ENCODE measurements at regions not wholly inside any gene's neighbourhood (a gene's known extent, or its start where the extent isn't known, plus 50 kb on each side); places are given as distances from the start of the nearest gene placed in this dataset.

DNA sequence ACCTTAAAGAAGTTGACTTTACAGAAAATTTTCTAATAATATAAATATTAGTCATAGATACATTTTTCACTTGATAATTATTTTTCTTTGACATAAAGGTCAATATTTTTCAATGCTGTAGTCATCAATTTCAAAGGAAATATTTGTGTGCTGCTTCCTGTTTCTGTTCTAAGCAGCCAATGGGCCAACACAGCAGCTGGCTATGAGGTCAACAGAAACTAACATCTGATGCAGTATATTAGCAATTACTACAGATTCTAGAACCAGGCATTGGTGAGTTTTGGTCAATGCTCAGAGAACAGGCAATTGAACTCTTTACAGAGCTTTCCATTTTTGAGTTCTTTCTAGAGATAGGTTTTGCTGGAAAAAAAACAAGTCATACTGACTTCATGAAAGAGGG lies 669.6 kb upstream of the NRSN1 start:
- Histone ChIP-seq H3K27ac (no peak overlapping the region), H3K36me3 (no peaks in the 10 kb centered on the region), H3K27me3 (no peaks in the 10 kb centered on the region), H3K4me3 (no peak overlapping the region), H3K4me1 (no peaks in the 10 kb centered on the region), H3K9me3 (no peaks in the 10 kb centered on the region)
- ATAC-seq, result no peak
- DNase-seq, result no peak
- intact Hi-C loops (cut with DNase I), result no loop called here
- TF ChIP-seq, protein P1, sequence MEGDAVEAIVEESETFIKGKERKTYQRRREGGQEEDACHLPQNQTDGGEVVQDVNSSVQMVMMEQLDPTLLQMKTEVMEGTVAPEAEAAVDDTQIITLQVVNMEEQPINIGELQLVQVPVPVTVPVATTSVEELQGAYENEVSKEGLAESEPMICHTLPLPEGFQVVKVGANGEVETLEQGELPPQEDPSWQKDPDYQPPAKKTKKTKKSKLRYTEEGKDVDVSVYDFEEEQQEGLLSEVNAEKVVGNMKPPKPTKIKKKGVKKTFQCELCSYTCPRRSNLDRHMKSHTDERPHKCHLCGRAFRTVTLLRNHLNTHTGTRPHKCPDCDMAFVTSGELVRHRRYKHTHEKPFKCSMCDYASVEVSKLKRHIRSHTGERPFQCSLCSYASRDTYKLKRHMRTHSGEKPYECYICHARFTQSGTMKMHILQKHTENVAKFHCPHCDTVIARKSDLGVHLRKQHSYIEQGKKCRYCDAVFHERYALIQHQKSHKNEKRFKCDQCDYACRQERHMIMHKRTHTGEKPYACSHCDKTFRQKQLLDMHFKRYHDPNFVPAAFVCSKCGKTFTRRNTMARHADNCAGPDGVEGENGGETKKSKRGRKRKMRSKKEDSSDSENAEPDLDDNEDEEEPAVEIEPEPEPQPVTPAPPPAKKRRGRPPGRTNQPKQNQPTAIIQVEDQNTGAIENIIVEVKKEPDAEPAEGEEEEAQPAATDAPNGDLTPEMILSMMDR (IDR thresholded peaks at IDR 0.05), result no peak

DNA sequence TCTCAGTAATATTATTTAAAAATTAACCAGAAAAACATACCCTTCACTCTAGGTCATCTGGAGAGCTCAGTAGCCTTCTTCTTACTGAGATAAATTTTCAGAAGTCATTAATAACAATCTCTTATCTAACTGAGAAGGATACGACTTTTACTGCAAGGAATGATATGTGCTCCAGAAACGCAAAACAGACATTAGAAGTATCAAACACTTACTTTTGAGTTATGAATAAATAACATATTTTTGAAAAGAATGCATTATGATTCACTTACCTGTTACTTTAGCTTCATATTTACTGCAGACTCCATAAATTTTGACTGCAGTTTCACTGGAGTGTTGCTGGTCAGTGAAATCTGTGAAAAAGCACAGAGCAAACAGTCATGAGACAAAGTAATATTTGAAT lies 668.7 kb upstream of the NRSN1 start:
- ATAC-seq (no peak), DNase-seq (no peak)
- intact Hi-C loops (cut with DNase I), result no loop called here
- Histone ChIP-seq H3K27ac (no peak overlapping the region), H3K9me3 (no peaks in the 10 kb centered on the region), H3K4me3 (no peak overlapping the region), H3K27me3 (no peaks in the 10 kb centered on the region), H3K4me1 (no peaks in the 10 kb centered on the region), H3K36me3 (no peaks in the 10 kb centered on the region)
- TF ChIP-seq, protein P1 (IDR thresholded peaks at IDR 0.05), result no peak

DNA sequence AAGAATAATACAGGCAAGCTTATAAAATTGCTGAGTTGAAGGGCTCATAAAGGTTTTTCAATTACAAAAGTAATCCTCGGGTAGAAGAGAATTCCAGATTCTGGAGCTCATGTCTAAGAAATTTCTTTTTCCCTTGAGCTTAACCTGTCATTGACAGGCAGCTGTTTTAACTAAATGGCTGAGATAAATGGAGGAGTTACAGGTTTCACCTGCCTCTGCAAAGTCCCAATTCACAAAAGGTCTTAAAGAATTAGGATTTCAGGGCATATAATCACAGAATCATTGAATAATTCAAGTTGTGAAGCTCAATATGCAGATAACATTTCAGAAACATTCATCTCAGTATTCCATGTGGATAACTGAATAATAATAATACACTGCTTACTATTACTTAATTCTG lies 660.1 kb upstream of the NRSN1 start:
- Histone ChIP-seq H3K4me3 (no peak overlapping the region), H3K9me3 (no peaks in the 10 kb centered on the region), H3K27ac (no peak overlapping the region), H3K27me3 (no peaks in the 10 kb centered on the region), H3K4me1 (no peaks in the 10 kb centered on the region), H3K36me3 (no peaks in the 10 kb centered on the region)
- intact Hi-C loops (cut with DNase I), result no loop called here
- ATAC-seq (no peak), DNase-seq (no peak)
- TF ChIP-seq, protein P1 (IDR thresholded peaks at IDR 0.05), result no peak

DNA sequence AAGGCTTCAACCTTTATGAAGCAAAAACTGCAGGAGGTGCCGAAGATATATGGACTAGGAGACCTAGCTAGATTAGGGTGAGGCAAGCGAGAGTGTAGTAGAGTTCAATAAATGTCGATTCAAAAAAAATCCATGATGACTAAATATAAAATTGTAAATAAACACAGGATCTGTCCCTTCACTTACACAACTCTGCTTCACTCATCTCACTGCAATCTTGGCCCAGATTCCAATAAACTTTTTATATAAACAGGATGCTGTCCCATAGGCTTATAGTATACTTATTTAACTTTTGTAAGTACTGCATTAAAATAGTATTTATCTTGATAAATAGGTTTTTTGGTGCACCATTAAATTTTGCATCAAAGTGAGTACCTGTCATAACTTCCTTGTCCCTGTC lies 648.4 kb upstream of the NRSN1 start:
- Histone ChIP-seq H3K36me3 (no peaks in the 10 kb centered on the region), H3K9me3 (no peaks in the 10 kb centered on the region), H3K4me3 (no peak overlapping the region), H3K4me1 (no peaks in the 10 kb centered on the region), H3K27ac (no peak overlapping the region), H3K27me3 (no peaks in the 10 kb centered on the region)
- ATAC-seq (no peak), DNase-seq (no peak)
- intact Hi-C loops (cut with DNase I), result no loop called here
- TF ChIP-seq, protein P1 (IDR thresholded peaks at IDR 0.05), result no peak

DNA sequence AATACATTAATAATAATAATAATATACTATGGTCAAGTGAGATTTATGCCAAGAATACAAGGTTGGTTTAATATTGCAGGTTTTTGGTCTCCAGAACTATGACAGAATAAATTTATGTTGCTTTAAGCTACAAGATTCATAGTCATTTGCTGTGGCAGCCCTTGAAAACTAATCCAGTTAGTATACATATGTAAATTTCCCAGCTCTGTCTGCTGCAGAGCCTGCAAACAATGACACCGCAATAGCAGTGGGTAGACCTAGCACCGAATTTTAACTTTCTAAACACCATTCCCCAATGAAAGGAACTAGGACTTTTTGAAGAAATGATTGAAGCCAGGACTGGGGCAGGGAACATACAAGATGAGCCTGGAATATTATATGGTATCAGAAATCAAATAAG lies 647.7 kb upstream of the NRSN1 start:
- no peak for DNase-seq
- no peaks in the 10 kb centered on the region for H3K27me3 ChIP-seq
- no peak overlapping the region for H3K4me3 ChIP-seq
- ATAC-seq, result no peak
- no peak overlapping the region for H3K27ac ChIP-seq
- intact Hi-C loops (cut with DNase I), result no loop called here
- TF ChIP-seq, protein P1 (IDR thresholded peaks at IDR 0.05), result no peak
- no peaks in the 10 kb centered on the region for H3K4me1 ChIP-seq
- H3K9me3 ChIP-seq, result no peaks in the 10 kb centered on the region
- H3K36me3 ChIP-seq, result no peaks in the 10 kb centered on the region

DNA sequence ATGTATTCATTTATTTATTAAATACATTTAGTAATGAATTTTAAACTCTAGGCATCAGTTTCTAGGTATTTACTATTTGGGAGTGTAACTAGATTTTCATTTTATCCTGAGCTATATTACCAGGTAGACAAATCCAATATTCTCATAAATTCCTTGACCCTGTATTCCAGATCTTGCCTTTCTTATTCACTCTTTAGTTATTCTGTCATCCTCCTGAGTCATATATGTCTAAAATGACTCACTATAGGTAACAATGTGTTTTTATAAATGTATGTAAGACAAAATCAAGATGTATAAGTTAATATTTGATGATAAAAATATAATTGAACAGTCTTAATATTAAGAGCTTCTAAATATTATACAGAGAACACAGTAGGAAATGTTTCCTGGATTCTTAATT lies 642.1 kb upstream of the NRSN1 start:
- Histone ChIP-seq H3K4me1 (no peaks in the 10 kb centered on the region), H3K27ac (no peak overlapping the region), H3K4me3 (no peak overlapping the region), H3K9me3 (no peaks in the 10 kb centered on the region), H3K27me3 (no peaks in the 10 kb centered on the region), H3K36me3 (no peaks in the 10 kb centered on the region)
- ATAC-seq (no peak), DNase-seq (no peak)
- intact Hi-C loops (cut with DNase I), result no loop called here
- TF ChIP-seq, protein P1 (IDR thresholded peaks at IDR 0.05), result no peak
